8988T (cell line): ENCODE measurements at regions not wholly inside any gene's neighbourhood (a gene's known extent, or its start where the extent isn't known, plus 50 kb on each side); places are given as distances from the start of the nearest gene placed in this dataset.

Experiments
- DNase-seq: peaks from one replicate; pipeline ENCODE4 v3.0.0; 2011

GRCh38 chr6:48809700-48810099, 653.4 kb downstream of the MMUT start:
- no peak for DNase-seq

DNA sequence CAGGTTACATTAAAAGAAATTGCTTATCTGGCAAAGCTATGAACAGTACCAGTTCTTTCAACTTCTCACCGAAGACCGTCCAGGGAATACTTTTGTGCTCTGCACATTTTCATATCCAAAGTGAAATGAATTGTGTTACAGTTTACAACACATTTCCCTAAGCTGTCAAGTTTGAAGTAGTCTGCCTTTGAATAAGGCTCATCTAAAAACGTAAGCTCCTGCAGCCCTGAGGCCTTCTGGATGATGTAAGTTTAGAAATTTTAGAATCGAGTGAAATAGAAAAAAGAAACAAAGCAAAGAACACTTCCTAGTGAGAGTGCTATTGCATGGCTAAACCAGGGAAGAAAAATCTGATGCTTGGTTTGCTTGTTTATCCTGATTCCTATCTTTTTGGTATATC, 653.8 kb downstream of the MMUT start:
- no peak for DNase-seq

DNA sequence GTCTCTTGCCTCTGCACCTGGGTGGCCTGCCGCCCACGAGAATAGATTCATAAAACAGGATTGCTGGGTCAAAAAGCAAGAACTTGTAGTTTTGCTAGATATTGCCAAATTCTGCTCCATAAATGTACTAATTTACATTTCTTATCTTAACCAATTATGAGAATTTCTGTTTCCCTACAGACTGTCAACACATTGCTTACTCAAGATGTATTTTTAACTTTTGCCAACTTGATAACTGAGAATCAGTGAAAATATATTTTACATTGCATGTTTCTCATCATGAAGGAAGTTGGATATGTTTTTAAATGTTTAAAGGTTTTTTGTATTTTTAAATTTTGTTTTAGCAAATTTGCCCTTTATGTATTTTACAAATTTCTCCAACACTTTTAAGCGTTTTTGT, 664.8 kb downstream of the MMUT start:
- no peak for DNase-seq

DNA sequence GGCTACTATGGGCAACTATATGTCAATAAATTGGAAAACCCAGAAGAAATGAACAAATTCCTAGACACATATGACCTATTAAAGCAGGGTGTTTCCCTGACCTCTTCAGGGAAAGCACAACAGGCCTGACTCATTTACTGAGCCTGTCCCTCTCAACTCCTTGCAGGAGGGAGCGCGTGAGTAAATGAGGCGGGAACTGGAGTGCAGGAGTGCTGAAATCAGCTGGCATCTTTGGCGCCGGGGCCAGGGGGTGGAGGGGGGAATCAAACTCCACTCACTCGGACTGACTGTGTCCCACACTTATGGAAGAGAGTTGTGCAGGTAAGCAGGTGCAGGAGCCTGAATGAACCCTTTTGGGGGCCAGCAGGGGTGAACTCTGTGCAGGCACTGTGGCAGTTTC, 671.2 kb upstream of the PTCHD4 start:
- no peak for DNase-seq

DNA sequence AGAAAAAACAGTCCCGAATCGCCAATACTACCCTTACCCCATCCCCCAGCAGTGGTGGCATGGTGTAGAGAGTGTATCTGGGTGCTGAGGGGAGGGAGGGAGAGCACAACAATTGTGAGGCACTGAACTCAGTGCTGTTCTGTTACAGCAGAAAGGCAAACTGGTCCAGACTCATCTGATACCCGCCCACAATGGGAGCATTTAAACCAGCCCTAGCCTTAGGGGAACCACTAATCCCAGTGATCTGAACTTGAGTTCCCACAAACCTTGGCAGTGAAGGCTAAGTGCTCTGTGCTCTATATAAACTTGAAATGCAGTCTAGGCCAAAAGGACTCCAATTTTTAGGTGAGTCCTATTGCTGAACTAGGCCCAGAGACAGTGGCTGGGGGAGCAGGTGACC, 666.4 kb upstream of the PTCHD4 start:
- no peak for DNase-seq

- no peak for DNase-seq
These were observed 664.2 kb upstream of the PTCHD4 start for GRCh38 chr6:48775157-48775556.

DNA sequence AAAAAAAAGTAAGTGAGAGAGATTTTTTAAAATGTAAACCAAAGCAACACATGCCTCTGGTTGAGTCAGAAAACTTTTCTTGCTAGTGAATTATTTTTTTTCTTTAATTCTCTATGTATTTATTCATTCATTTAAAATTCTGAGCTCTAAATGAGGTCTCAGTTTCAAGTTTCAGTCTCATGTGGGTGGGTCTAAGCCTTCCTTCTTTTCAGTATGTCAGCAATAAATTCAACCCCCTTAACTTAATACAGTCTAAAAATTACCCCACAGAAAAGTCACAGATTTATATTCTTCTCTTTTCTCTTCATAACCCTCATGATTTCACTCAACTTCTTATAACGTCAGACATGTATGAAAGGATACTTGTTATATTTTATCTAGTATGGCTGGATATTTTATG, 663.3 kb upstream of the PTCHD4 start:
- no peak for DNase-seq

DNA sequence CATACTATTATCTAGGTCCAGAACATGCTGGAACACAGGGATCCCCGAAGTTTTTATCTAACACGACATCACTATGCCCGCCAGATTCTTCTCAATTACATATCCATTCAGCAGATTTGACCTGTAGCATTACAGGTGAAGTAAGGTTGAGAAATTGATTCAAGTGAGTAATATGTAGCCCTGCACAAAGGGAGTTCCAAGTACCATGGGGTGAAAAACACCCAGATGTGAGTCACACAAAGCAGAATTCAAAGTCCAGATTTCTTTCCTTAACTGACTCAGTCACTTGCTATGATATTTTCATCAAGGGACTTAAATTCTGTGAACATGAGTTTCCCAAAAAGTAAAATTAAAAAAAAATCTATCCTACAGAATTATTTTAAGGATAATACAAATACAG, 655.4 kb upstream of the PTCHD4 start:
- no peak for DNase-seq

DNA sequence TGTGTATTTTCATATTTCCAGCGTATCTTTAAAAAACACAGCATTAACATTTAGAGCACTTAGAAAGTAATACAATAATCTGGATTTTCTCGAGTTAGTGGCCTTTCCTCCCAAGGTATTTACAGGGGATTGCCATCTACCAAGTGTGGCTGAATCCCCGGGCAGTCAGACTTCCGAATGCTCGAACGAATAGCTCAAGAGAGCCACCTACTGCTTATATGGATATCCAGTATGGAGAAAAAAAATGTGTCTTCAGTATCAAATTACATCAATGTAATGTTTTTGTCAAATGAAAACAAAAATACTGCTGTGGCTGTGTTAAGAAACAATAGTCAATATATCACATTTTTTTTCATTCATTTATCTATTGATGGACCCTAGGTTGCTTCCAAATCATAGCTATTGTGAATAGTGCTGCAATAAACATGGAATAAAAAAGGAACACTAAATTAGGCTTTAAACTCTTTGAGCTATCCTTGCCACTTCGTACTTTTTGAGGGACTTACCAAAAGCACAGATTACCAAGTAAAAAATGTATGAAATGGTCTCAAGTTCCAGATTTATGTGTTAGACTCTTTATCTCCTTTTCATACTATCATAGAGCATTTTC, 654.5 kb upstream of the PTCHD4 start:
- no peak for DNase-seq

- no peak for DNase-seq
These were observed 653.5 kb upstream of the PTCHD4 start for GRCh38 chr6:48764286-48765044.

DNA sequence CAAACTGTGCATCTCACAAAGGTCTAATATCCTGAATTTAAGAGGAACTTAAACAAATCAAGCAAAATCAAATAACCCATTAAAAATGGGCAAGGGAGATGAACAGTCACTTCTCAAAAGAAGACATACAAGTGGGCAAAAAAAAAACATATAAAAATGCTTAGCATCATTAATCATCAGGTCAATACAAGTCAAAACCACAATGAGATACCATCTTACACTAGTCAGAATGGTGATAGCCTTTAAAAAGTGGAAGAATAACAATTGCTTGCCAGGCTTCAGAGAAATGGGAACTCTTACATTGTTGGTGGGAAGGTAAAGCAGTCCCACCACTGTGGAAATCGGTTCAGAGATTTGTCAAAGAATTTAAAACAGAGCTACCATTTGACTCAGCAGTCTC, 646.7 kb upstream of the PTCHD4 start:
- DNase-seq, result no peak

- DNase-seq, result no peak
These were observed 644.3 kb upstream of the PTCHD4 start for GRCh38 chr6:48755315-48755714.

- DNase-seq, result no peak
These were observed 643.6 kb upstream of the PTCHD4 start for GRCh38 chr6:48754641-48755040.

- DNase-seq, result no peak
These were observed 639.9 kb upstream of the PTCHD4 start for GRCh38 chr6:48750861-48751260.

DNA sequence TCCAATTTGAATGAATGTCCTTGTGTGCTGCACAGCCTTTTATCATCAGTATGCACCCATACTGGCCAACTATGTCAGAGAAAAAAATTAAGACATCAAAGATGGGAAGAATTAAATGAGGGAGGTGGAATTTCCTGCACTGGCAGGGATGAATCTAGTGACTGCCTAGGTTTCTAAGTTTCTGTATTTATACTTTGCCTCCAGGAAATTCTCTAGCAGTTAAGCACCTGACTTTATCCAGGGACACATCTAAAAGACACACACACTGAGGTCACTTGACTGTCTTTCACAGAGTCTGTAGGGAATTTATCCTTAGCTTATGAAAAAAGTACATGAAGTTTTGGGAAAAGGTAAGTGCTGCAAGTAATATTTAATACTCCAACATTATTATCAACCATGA, 636.5 kb upstream of the PTCHD4 start:
- DNase-seq, result no peak

DNA sequence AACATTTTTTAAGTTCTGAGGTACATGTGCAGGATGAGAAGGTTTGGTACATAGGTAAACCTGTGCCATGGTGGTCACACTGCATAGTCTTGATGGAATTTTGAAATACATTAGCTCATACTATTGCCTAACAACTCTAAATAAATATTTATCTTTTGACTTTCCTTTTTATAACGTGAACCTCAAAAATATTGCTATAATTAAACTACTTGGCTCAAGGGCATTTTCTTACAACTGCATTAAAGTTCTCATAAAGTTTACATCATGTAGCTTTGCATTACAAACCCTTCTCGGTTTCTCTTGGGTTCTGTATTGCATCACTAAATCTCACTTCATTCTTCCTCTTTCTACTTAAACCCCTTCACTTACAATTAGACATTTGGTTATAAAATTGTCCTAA, 636.0 kb upstream of the PTCHD4 start:
- no peak for DNase-seq

GRCh38 chr6:48744948-48745347, 634.0 kb upstream of the PTCHD4 start:
- DNase-seq, result no peak

DNA sequence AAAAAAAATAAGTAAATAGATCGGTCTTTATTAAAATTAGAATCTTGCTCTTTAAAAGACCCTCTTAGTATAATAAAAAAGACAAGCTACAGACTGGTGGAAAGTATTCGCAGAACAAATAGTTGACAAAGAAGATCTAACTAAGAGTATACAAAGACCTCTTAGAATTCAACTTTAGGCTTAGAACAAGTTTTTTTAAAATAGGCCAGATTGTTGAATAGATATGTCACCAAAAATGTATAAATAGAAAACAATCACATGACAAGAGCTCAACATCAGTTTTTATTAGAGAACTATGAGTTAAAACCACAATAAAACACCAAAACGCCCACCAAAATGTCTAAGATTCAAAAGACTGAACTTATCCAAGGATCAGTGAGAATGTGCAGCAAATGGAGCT, 632.7 kb upstream of the PTCHD4 start:
- no peak for DNase-seq

GRCh38 chr6:48736501-48737206, 625.7 kb upstream of the PTCHD4 start:
- no peak for DNase-seq

- DNase-seq, result no peak
These were observed 624.8 kb upstream of the PTCHD4 start for GRCh38 chr6:48735846-48736245.

DNA sequence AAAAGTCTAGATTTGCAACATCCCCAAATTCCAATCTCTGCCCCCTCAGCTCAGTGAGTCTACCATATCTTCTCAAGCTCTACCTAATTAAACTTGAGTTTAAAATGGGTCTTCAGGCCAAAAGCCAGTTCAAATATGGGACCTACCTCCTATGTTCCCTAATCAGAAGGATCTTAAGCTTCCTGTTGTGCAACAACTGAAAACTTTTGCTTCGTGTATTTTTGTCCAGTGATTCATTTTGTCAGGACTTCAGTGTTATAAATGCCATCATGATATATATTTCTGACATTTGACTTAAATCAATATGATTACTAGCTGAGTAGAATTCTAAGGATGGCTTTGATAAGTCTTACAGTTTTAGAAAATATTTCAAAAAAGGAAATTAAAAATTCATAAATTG, 622.6 kb upstream of the PTCHD4 start:
- no peak for DNase-seq

DNA sequence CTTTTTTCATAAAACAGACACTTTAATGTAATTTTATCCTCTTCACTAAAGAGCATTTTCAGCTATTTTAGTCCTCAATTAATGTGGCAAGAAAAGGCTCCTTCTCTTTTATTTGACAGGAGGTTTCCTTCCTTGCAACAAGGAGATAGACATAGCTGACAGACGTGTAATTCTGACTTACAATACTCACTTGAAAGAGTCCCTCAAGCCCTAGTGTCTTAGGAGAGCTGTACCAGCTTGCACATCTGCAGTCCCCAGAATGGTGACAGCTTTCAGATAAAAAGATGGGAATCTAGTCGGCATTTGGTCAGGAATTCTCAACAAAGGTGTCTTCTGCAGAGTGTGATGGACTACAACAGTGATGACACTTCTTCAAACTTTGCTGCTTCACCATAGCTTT, 603.7 kb upstream of the PTCHD4 start:
- no peak for DNase-seq

- no peak for DNase-seq
These were observed 603.3 kb upstream of the PTCHD4 start for GRCh38 chr6:48714250-48714649.

DNA sequence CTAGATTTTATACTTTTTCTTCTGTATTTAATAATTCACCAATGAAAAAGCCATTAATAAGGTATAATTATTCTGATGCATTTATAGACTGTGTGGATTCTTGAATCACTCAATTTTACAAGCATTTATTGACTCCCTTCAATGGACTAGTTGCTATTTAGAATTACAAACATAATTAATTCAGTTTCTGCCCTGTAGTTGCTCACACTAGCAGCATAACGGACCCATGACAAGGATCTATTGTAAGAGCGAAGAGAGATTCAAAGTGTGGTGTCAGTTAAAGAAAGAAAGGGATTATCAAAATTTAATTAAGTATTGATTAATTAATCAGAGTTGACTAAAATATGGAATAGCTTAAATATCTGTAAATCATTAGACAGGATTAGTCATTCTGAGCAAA, 602.6 kb upstream of the PTCHD4 start:
- no peak for DNase-seq
